Stimulated activated CD4-positive, alpha-beta T cell treated with anti-CD3 and anti-CD28 coated beads, Interleukin-2, amount 100 ng/mL, for 24 hours (primary cell): ENCODE measurements at regions not wholly inside any gene's neighbourhood (a gene's known extent, or its start where the extent isn't known, plus 50 kb on each side); places are given as distances from the start of the nearest gene placed in this dataset.
"Not testable (repeated sequence)": the region's sequence is repeated elsewhere in the genome, so short reads cannot be mapped to it uniquely, and the experiment has no call there.

Experiments
- DNase-seq, 2 donors: peaks; one replicate each; pipeline ENCODE4 v3.0.0-alpha.2; 2020

GRCh38 chr3:197404754-197405153 lies 106.3 kb upstream of the DLG1 start:
- DNase-seq, result no peak

GRCh38 chr3:197404030-197404429 lies 105.6 kb upstream of the DLG1 start:
- DNase-seq, result no peak

DNA sequence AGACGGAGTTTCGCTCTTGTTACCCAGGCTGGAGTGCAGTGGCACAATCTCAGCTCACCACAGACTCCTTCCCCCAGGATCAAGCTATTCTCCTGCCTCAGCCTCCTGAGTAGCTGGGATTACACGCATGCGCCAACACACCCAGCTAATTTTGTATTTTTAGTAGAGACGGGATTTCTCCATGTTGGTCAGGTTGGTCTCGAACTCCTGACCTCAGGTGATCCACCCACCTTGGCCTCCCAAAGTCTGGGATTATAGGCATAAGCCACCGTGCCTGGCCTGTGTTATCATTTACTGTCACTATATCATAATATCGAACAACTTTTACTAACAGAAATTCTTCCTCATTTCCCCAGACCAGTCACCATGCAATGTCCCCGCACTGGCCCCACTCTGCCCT lies 104.0 kb upstream of the DLG1 start:
- not testable (repeated sequence) for DNase-seq

DNA sequence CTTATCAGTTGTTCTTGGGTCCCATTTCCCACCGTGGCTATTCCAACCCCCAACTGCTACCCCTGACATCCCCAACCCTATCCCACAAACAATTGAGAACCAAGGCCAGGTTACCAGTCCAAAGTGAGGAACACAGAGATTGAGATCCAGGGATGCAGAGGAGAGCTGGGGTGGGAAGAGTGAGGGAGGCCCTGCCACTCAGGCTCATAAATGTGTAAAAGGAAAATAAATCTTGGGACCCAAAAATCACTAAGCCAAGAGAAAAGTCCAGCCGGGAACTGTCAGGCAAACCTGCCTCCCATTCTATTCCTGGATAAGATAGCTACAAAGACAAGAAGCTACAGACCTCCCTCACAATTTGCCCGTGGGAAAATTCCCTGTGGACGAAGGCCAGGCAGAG lies 101.1 kb upstream of the DLG1 start:
- DNase-seq, result no peak

- DNase-seq, result peak in 1 of 2 donors; percentile 22
These were observed 100.0 kb upstream of the DLG1 start for GRCh38 chr3:197398286-197398878.

GRCh38 chr3:197397838-197398237 lies 99.4 kb upstream of the DLG1 start:
- DNase-seq, result no peak

DNA sequence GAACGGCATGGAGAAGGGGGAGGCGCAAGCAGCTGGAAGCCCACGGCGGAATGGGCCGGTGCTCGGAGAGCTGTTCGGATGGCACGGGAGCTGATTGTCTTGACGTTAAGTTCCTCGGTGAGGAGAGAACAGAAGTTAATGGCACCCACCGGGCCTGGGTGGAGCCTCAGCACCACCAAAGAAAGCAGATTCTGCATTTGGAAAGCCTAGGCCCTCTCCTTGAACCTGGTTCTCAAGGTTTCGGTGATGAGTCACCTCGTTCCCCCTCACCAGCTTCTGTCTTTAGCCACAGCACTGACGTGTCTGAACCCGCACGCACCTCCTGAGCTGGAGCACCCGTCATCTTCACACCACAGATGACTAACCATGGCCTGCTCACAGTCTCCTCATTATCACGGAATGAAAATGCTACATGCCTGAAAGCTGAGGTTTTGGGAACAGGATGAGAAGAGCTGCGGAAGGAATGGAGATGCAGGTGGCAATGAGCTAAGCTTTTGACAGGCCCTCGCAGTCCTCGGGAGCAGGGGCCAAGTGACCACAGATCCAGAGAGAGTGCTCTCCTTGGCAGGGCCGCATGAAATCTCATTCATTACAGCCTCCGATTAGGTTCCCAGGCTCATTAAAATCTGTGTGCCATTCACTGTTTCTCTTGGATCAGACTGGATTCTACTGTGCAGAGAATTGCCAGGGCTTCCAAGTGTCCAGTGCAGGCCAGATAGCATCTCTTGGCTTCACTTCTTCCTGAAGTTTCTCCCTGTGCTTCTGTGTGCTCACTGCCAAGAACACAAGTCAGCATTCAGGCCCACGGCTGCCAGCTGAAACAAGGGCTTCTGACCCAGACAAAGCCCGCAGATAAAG lies 96.3 kb upstream of the DLG1 start:
- peak; percentile 48 to 62 for DNase-seq

- DNase-seq, result not testable (repeated sequence)
These were observed 95.7 kb upstream of the DLG1 start for GRCh38 chr3:197394126-197394463.

- DNase-seq, result no peak
These were observed 95.3 kb upstream of the DLG1 start for GRCh38 chr3:197393711-197394110.

DNA sequence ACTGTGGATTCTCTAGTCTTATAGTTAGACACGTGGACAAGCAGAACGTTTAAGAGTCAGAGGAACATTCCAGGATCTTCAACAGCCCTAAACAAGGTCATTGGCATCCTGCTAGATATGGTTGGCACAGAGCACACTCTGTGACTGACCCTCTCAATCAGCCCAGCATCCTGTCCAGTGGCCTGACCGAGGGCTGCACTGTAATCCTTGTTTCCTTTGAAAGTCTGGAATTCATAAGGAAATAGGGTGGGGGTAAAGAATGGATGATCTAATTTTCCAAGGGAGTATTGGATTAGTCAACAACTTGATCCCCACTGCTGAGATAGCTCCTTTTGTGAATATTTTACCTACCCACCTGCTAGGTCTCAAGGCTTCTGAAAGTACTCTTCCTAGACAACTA lies 94.5 kb upstream of the DLG1 start:
- DNase-seq, result no peak

- DNase-seq, result no peak
These were observed 83.0 kb upstream of the DLG1 start for GRCh38 chr3:197381371-197381770.

DNA sequence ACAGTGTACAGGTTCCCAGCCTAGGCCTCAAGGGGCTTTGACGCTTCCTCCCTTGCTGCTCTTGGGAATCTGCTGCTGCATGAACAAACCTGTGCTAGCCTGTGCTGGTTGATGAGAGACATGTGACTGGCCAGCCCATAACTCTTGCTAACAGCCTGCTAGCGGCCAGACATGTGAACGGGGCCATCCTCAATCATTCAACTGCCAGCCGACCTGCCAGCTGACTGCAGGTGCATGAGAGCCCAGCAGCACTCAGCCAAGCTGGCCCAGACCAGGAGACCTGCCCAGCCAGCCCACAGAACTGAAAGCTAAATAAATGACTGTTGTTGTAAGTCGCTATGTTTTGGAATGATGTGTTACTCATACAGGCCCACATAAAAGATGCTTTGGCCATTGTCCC lies 82.4 kb upstream of the DLG1 start:
- no peak for DNase-seq

- no peak for DNase-seq
These were observed 80.7 kb upstream of the DLG1 start for GRCh38 chr3:197378985-197379718.

- no peak for DNase-seq
These were observed 78.5 kb upstream of the DLG1 start for GRCh38 chr3:197376735-197377555.

GRCh38 chr3:197376020-197376419 lies 77.6 kb upstream of the DLG1 start:
- DNase-seq, result no peak

- no peak for DNase-seq
These were observed 76.6 kb upstream of the DLG1 start for GRCh38 chr3:197375001-197375441.

DNA sequence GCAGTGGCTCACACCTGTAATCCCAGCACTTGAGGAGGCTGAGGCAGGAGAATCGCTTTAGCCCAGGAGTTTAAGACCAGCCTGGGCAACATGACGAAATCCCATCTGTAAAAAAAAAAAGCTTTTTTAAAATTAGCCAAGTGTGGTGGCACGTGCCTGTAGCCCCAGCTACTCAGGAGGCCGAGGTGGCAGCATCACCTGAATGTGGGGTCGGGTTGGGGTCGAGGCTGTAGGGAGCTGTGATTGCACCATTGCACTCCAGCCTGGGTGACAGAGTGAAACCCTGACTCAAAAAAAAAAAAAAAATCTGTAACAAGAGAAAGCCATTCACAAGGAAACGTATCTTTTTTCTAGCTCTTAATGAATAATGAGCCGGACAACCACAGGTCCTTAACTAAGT lies 74.7 kb upstream of the DLG1 start:
- DNase-seq, result no peak

GRCh38 chr3:197372047-197372661 lies 73.7 kb upstream of the DLG1 start:
- DNase-seq, result no peak

GRCh38 chr3:197371591-197372046 lies 73.2 kb upstream of the DLG1 start:
- no peak for DNase-seq

DNA sequence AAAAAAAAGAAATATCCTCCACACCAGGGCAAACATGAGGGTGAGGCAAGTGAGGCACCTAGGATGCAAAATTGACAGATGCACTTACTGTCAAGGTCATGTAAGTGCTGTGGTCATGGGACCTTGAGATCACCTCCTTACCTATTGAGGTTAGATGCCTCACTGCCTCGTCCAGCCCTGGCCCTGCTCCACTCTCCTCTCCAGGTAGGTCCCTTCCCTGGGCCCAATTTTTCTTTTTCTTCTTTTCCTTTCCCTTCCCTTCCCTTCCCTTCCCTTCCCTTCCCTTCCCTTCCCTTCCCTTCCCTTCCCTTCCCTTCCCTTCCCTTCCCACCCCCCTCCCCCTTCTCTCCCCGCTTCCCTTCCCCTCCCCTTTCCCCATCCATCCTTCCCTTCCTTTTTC lies 71.1 kb upstream of the DLG1 start:
- no peak for DNase-seq

- no peak for DNase-seq
These were observed 70.4 kb upstream of the DLG1 start for GRCh38 chr3:197368821-197369220.

GRCh38 chr3:197368330-197368729 lies 69.9 kb upstream of the DLG1 start:
- no peak for DNase-seq
